Upper lobe of left lung (tissue), 4 donors: ENCODE measurements at regions not wholly inside any gene's neighbourhood (a gene's known extent, or its start where the extent isn't known, plus 50 kb on each side); places are given as distances from the start of the nearest gene placed in this dataset.

Source experiments
- POLR2AphosphoS5 ChIP-seq, 2 donors: sonication (generic); formaldehyde crosslinking; IDR thresholded peaks; one replicate each; pipeline ENCODE4 v1.5.1; 2017; ENCODE audit warnings: antibody characterized with exemption in 2 of 2
- TF ChIP-seq, protein P1 (sequence below), 6 experiments: fragments of 450-650 bp in 4 of 6; fragments of 200-600 bp in 2 of 6; sonication (generic) in 2 of 6; IDR thresholded peaks; one replicate each; pipeline ENCODE4 v1.5.1; 2016 to 2019; ENCODE audit warnings: antibody characterized with exemption in 6 of 6

DNA sequence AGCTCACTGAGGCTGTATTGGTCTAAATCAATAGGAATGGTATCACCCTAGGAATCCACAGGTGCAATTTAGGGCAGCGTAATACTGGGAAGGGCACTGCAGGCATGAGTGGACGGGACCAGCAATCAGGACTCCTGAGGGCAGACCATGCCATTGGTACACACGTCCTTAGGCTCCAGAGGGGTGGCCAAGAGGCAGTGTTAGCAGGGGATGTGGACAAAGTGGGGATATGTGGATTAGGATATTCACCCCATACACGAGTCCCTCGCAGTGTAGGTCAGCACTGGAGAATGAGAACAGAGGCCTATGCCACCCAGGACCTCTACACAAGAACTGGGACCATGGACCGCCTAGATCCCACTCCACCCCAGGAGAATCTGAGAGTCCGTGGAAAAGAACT lies 389.8 kb downstream of the BCL11A start:
- TF ChIP-seq, protein P1, sequence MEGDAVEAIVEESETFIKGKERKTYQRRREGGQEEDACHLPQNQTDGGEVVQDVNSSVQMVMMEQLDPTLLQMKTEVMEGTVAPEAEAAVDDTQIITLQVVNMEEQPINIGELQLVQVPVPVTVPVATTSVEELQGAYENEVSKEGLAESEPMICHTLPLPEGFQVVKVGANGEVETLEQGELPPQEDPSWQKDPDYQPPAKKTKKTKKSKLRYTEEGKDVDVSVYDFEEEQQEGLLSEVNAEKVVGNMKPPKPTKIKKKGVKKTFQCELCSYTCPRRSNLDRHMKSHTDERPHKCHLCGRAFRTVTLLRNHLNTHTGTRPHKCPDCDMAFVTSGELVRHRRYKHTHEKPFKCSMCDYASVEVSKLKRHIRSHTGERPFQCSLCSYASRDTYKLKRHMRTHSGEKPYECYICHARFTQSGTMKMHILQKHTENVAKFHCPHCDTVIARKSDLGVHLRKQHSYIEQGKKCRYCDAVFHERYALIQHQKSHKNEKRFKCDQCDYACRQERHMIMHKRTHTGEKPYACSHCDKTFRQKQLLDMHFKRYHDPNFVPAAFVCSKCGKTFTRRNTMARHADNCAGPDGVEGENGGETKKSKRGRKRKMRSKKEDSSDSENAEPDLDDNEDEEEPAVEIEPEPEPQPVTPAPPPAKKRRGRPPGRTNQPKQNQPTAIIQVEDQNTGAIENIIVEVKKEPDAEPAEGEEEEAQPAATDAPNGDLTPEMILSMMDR (IDR thresholded peaks at IDR 0.05), result no peak
- TF ChIP-seq POLR2AphosphoS5 (IDR thresholded peaks at IDR 0.05), result no peak
